GM19438 (cell line): ENCODE measurements at regions not wholly inside any gene's neighbourhood (a gene's known extent, or its start where the extent isn't known, plus 50 kb on each side); places are given as distances from the start of the nearest gene placed in this dataset.

Experiments used
- ATAC-seq: cut with Tn5 transposase; IDR thresholded peaks from one replicate; pipeline ENCODE4 v1.9.1; 2021; ENCODE audit warnings: low read depth; ENCODE audit not compliant: unreplicated experiment

- no peak for ATAC-seq
These were observed 145.4 kb upstream of the SRRM4 start for GRCh38 chr12:118835926-118836325.

DNA sequence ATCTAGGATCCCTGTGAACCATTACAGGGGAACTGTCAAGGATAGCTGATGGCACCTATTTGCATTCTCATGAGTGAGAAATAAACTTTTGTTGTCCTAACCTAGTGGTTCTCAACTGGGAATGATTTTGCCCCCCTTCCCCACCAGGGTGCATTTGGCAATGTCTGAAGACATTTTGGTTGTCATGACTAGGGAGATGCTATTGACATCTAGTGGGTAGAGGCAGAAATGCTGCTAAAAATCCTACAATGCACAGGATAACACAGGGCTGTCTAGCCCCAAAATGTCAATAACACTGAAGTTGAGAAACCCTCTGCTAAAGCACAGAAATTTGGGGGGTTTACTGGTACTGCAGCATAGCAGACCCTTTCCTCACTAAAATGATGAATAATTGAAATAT lies 140.9 kb upstream of the SRRM4 start:
- no peak for ATAC-seq

DNA sequence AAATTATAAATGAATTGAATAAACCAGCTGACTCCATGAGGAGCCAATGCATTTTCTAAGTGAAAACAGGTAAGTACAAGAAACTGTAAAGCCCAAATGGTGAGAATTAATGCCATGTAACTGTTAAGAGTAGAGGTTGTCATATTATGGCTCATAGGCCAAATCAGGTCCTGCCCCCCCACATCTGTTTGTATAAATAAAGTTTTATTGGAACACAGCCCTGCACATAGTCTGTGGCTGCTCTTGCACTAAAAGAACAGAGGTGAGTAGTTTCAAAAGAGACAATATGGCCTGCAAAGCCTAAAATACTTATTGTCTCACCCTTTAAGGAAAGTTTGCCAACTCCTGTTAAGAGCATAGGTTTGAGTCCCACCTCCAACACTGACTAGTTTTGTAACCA lies 140.5 kb upstream of the SRRM4 start:
- ATAC-seq = no peak

- no peak for ATAC-seq
These were observed 139.8 kb upstream of the SRRM4 start for GRCh38 chr12:118841588-118841987.

GRCh38 chr12:118842866-118843265 lies 138.5 kb upstream of the SRRM4 start:
- ATAC-seq = no peak

- ATAC-seq = no peak
These were observed 134.9 kb upstream of the SRRM4 start for GRCh38 chr12:118846416-118846815.

DNA sequence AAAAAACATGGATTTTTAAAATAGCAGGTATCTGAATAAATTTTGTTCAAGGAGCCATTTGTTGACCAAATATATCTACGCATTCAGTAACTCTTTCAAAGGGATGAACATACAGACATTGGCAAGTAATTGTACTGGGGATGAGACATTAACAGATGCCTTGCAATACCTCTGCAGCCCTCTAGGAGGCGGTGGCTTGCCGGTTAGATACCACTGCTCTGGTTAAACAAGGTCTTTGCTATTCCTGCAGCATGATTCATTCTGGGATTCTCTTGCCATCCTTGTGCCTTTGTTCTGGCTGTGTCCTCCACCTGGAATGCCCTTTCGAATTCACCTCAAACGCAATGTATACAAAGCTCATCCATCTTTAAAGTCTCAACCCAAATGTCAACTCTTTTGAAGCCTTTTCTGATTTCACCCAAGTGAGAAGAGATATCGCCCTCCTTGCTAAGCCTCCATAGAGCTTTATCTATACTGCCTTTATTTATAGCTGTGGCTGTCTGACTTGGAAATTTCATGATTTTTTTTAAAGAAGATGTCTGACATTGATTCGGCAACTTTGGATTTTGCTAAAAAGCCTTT lies 131.0 kb upstream of the SRRM4 start:
- ATAC-seq = no peak

GRCh38 chr12:118851891-118852290 lies 129.4 kb upstream of the SRRM4 start:
- no peak for ATAC-seq

- ATAC-seq = no peak
These were observed 127.7 kb upstream of the SRRM4 start for GRCh38 chr12:118853634-118854033.

DNA sequence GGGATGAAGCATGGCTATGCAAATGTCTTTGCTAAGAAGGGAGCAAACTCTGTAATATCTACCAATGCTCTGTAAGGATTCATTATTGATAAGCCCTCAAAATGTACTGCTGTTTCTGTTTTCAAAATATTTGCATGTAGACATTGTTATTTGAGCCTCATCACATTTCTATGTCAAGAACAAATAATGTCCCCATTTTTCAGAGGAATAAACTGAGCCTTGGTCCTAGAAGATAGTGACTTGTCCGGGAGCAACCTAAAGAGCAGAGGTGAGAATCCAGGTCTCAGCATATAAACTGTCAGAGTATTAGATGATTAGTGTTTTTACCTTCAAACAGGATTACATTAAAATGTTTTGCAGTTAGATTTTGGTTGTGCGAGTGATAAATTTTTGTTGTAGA lies 125.5 kb upstream of the SRRM4 start:
- no peak for ATAC-seq

DNA sequence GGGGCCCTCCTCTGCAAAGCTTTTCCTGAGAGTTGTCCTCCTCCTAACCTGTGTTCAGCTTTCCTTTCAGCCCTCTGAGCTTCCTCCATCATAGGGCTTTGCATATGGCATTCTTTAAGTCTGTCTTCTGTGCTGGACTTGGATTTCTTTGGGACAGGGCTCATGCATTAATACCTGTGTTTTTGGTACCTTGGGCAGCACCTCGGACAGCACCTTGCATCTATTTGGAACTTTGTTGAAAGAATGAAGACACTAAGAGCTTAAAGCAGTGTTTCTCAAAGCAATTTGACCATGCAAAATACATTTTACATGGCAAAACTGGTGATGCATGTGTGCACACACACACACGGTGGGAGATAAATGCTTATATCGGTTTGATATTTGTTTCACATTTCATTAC lies 115.0 kb upstream of the SRRM4 start:
- no peak for ATAC-seq

GRCh38 chr12:118870551-118870950 lies 110.8 kb upstream of the SRRM4 start:
- no peak for ATAC-seq

DNA sequence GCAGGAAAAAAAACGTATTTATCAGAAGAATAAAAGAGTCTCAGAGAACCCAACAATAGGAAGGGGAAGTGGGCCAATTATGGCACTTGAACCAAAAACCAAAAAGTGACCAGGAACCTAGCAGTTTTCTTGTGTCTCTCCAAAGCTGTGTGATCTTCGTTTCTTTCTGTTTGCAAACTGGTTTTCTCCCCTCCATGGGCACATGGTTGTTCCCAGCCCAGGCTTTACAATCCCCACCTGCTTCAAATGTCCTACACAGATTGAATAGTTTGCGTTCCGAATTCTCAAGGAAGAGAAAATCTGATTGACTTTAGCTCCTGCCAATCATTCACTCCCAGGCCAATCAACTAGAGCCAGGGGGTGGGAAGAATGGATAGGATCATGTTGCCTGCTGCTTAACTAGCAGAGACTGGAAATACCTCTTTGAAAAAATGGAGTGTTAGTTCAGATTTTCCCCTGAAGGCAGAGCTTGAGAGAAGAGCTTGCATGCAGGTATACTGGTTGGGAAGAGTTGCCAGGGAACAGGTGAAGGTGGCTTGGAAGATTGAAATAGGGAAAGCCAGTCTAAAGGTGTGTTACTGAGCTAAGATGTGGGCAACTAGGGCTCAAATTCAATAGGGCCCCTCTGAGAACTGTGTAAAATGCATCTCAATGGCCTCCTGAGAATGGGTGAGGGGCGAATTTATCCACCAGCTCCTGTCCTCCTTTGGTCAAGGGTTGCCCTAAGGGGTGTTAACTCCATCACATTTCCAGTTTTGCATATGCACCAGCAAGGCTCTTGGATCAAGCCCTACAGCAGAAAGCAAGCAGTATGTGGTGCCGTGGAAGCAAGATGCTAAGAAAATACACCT lies 106.4 kb upstream of the SRRM4 start:
- ATAC-seq = no peak

- ATAC-seq = no peak
These were observed 100.4 kb upstream of the SRRM4 start for GRCh38 chr12:118880720-118881493.

- no peak for ATAC-seq
These were observed 97.1 kb upstream of the SRRM4 start for GRCh38 chr12:118884226-118884625.

DNA sequence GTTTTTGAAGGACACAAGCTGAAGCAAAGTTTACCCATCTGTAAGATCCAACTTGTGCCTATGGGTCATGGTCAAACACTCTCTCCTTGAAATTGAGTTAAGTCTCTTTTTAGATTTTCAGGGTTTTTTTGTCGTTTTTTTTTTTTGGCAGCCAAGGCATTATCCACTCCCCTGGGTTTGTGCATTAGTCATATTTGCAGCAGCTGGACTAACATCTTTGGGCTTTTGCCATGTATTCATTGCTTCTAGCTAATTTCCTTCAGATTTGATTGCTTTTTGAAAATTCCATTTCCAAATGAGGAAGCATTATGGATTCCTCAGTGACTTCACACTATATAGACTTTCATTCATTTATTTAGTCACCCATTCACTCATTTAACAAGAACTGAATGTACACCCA lies 80.3 kb upstream of the SRRM4 start:
- ATAC-seq = no peak

DNA sequence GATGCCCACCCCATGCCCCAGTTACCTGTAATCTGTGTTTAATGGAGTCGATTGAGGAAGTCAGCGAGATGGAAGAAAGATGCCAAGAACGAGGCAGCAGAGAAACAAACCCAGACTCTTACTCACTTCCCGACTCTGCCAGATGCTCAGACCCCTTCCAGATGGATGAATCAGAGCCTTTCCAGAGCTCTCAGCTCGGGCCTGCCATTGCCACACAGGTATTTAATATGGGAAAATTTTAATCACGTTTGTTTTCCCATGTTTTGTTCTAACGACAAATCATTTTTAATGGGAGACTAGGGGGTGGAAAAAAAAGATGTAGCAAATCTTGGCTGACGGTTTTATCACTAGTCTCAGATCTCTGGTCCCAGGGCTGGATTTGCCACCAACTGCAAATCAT lies 72.5 kb upstream of the SRRM4 start:
- ATAC-seq = no peak

DNA sequence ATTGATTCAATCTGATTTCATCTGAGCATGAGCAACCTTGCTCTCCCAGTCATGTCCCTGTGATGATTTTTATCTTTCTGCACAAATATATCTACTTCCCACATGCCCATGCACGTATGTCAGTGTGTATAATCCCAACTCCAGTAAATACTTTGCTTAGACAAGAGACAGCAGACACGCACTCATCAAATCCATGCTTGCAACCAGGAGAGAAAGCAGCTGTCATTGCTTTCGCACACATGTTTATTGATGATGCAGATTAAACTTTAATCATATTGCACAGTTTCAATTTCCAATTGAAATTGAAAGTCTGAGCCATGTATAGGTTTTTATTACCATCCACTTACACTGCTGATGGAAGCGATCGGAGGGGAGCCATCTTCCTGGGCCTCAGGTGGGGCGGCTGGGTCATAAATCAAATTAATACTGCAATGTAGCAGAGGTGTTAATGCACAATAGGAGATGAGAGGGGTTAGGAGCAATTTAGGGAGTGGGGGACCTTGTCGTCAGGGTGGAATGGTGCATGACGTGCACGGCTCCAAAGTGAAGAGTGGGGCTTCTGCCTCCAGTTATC lies 68.6 kb upstream of the SRRM4 start:
- no peak for ATAC-seq

DNA sequence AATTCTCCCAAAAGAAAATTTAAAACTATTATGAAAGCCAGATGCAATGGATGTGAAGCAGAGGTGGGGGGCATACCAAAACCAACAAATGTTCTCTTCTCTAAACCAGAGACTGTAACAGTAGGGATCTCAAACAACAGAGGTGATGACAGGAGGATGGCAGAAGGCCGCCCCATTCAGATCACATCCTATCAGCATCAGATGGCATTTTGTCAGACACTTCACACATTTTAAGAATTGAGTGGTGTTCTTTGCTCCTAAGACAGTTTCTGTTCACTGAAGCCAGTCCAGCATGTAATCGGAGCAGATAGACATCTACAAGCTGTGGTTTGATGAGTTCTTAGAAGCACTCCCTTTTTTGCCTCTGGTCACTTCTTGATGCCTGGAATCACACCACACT lies 59.6 kb upstream of the SRRM4 start:
- no peak for ATAC-seq

GRCh38 chr12:118922405-118922804 lies 58.9 kb upstream of the SRRM4 start:
- no peak for ATAC-seq

GRCh38 chr12:118925407-118925806 lies 55.9 kb upstream of the SRRM4 start:
- ATAC-seq = no peak
